Activated T-cell treated with anti-CD3 and anti-CD28 coated beads for 4 hours (primary cell): ENCODE measurements at regions not wholly inside any gene's neighbourhood (a gene's known extent, or its start where the extent isn't known, plus 50 kb on each side); places are given as distances from the start of the nearest gene placed in this dataset.
"Not testable (repeated sequence)": the region's sequence is repeated elsewhere in the genome, so short reads cannot be mapped to it uniquely, and the experiment has no call there.

Experiments used
- DNase-seq: peaks from one replicate; pipeline ENCODE4 v3.0.0-alpha.2; 2020

DNA sequence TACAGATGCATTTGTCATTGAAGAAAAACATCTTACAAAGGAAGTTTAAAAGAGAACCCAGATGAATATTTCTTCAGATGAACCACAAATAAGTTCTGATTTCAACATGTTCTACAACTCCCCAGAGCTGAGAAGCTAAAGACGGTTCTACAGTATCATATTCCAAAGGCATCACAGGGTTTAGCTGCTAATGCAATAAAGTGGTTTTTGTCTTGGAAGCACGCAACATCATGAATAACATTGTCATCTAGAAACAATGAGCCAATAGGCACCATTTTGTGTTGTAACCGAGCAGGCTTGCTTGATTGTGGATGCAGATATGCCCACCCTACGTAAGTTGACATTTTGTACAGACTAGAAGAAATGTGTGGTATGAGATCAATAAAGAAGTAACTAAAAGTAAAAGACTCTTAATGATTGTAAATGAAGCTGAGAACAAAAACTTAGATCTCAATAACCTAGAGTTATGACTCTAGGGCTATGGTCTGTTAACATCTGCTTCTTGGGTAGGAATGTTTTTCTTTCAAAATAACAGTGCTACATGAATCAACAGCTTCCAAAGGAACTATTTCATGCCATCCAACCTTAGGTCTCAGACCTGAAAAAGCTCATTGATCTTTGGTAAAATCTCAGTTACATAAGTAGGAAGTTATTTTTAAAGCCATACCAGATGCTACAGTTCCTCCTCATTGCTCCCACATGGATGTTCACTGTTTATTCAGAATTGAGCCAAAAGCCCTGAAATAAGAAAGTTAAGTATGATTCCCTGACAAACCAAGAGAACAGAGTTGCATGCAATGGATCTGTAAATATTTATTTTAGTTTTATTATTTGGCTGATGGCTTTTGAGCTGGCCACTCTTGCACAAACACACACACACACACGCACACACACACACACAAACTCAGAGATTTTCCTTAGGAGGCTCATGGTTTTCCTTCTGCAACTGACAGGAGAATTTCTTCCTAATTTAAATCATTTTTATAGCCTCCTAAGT, 118.7 kb upstream of the SLCO6A1 start:
- DNase-seq: no peak

DNA sequence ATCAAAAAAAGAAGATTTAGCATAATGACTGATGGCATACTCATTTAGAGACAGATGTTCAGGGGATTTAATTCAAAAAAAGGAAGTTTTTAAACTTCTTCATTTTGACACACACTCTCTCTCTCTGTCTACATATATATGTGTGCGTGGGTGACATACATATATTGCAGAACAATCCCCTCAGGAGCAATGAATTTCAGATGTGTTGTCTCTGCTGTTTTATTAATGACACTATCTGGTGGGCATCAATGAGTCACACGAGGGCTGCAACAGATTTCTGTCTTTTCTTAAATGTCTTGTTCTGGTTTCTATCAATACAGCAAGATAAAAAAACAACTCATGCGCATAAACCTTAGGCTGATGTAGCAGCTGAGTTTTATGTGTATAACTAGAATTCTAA, 123.5 kb upstream of the SLCO6A1 start:
- DNase-seq: no peak

DNA sequence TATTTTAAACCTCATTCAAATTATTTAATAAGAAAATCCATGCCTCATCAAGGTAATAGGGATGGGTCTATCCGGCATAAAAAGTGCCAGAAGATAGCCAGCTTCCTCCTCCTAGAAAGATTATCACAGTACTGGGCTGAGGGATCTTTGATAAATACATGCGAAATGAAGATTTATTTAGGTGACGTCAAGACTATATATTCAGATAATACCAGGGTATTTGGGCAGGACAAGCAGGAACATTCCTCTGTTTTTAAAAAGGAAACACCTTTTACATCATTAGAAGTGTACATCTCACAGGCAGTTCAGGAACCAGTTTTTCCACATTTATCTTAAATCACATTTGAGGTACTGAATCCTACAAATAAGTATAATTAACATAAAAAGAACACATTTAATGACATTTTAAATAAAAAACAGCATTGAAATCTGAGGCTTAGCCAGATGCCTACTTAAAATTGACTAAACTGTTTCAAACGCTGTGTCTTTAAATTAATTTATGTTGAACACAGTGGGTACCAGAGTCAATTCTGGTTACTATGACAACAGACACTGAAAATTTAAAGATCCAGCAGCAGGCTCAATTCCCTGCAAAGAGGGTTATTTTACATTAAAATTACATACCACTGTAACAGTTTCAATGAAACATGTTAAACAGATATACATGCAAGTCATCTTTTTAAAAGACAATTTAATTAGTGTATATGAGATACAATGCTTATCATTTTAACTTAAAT, 124.7 kb upstream of the SLCO6A1 start:
- DNase-seq: no peak

GRCh38 chr5:102624405-102624804, 125.6 kb upstream of the SLCO6A1 start:
- DNase-seq: no peak

DNA sequence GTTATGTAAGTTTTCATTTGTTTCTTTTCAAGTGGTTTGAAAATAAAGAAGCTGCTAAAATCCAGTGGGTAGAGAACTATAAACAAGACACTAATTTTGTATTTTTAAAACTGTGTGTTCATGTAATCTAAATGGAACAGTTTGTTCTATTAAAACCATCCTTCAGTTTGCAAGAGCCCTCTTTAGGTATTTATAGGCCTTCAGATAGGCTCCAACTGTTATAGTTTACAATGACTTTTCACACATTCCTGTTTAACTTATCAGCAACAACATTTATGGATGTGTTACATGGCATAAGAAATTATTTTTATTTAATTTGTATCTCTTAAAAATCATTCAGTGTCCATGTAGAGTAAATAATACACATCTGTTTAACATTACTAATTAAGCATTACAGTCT, 126.7 kb upstream of the SLCO6A1 start:
- DNase-seq: no peak

DNA sequence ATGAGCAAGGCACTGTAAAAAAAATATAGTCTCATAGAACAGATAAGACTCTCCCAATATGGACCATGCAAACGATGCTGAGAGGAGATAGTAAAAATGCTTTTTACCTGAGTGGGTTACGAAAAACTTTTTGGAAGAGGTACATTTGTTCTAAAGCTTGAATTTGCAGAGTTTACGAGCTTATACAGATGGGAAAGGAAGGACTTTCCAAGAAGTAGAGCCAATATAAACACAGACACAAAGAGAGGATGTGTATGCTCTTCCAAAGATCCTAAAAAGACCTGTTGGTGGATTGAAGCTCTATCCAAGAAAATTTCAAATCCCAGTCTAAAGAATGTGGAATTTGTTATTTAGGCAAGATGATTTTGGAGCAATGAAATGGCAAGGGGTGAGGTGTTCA, 127.1 kb upstream of the SLCO6A1 start:
- DNase-seq: no peak

DNA sequence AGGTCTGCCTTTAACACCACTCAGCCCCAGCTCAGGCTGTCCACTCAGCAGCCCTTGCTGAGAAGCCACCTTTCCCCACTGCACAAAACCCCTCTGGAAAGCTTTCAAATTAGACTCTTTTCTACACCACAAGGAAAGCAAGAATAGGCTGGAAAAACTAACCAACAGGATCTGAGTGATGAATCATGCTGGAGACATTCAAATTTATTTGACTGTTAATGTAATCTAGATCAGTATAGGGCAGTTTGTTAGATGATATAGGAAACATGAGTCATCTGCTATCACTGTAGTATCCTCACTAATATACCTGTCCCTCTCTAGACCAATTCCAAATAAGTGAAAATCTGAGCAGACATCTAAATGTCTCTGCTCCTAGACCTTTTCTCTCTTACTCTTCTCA, 127.8 kb upstream of the PAM start:
- no peak for DNase-seq

DNA sequence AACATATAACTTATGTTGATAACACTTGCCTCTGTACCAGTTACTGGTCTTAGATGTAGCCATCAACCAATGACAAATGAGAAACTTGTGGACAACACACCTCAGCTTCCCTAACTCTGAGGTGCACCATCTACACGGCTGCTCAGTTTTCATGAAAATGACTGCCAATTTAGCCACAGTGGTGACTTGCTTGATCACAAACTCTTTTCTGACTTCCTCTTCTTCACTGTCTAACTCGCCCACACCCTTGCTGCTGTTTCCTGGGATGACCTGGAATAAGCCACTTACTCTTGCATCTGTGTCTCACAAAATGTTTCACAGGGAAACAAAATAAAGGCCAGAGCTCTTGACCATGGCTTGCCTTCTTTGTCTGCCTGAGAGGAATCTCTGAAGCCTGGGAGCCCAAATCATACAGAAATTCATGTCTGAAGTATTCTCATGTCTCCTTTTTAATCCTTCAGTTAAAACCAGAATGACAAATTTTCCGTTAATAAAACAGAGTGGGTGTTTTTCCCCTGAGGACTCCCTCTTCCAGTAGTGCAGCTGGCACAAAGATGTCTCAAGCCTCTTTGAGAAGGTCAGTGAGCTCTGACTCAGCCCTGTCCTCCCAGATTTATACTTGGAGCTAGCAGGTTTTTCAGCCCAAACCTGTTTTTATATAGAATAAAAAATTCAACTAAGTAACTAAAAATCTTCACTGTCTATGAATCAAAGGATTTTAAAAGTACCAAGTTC, 126.5 kb upstream of the PAM start:
- no peak for DNase-seq

- DNase-seq: no peak
Observed at GRCh38 chr5:102629827-102630605, 125.1 kb upstream of the PAM start.

DNA sequence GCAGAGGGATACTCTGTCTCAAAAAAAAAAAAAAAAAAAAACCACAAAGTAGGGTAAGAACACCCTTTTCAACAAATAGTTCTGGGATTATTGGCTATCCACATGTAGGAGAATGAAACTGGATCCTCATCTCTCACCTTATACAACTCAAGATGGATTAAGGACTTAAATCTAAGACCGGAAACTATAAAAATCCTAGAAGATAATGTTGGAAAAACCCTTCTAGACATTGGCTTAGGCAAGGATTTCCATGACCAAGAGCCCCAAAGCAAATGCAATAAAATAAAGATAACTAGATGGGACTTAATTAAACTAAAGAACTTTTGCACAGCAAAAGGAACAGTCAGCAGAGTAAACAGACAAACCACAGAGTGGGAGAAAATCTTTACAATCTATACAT, 119.7 kb upstream of the PAM start:
- DNase-seq: not testable (repeated sequence)

- no peak for DNase-seq
Observed at GRCh38 chr5:102638316-102638715, 116.8 kb upstream of the PAM start.

DNA sequence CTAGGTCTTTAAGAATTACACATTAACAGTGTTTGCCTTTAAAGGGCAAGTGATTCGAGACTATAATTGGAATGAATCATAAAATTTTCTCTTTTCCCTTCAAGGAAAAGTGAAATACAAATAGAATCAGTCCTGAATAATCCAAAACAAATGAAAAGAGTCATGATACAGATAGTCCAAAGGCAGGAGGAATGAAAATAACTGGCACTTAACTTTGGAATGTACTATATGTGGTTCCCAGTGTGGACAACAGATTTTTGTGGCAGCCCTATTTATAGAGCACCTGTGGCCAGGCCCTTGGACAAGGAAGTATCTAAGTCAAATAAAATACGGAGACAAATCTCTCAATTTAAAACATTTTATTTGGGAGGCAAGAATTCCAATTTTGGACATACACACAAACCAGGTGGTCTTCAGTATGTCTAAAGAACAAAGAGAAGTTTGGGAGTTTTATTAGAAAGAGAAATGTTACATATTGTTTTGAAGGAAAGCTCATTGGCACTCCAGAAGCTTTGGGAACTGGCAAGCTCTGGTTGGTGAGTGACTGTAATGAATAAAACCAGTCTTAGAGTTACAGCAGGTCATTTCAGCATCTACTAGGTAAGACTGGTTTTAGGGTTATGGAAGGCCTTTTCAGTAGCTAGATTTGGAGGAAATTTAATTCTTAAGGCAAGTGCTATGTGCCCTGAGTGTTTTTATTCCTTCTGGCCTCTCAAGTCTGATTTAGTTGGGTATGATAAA, 116.0 kb upstream of the PAM start:
- no peak for DNase-seq

- no peak for DNase-seq
Observed at GRCh38 chr5:102649731-102650130, 105.4 kb upstream of the PAM start.

DNA sequence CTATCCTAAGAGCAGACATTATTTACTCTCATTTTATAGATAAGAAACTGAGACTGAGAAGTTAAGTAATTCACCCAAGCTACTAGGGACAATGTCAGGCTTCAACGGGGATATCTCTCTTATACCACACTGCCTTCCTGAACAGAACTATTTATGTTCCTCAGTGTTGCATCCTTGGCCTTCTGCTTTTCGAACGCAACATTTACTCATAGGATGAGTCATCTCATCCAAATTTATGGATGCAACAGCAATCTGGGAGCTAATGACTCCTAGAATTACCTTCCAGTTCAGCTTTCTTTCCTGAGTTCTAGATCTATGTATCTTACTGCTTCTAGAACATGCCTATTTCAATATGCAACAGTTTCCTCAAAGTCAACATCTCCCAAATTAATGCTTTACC, 103.6 kb upstream of the PAM start:
- no peak for DNase-seq

GRCh38 chr5:102654559-102655349, 100.4 kb upstream of the PAM start:
- DNase-seq: no peak

DNA sequence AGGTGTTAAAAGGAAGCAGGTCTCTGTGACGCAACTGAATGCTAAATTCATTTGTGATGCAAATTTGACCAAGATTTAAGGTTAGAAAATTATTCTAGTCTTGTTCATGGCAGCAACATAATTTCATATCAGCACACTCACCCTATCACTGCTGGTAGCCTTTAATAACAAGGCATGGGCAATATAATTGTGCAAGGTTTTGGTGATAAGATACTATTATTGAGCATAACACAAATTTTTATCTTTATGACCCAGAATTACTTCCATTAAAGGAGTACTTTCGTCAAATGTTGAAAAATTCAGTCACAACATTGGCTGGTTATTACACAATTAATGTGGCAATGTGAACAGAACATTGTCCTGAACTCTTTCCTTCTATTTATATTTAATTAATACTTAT, 96.0 kb upstream of the PAM start:
- no peak for DNase-seq

- DNase-seq: no peak
Observed at GRCh38 chr5:102660111-102660510, 95.0 kb upstream of the PAM start.

DNA sequence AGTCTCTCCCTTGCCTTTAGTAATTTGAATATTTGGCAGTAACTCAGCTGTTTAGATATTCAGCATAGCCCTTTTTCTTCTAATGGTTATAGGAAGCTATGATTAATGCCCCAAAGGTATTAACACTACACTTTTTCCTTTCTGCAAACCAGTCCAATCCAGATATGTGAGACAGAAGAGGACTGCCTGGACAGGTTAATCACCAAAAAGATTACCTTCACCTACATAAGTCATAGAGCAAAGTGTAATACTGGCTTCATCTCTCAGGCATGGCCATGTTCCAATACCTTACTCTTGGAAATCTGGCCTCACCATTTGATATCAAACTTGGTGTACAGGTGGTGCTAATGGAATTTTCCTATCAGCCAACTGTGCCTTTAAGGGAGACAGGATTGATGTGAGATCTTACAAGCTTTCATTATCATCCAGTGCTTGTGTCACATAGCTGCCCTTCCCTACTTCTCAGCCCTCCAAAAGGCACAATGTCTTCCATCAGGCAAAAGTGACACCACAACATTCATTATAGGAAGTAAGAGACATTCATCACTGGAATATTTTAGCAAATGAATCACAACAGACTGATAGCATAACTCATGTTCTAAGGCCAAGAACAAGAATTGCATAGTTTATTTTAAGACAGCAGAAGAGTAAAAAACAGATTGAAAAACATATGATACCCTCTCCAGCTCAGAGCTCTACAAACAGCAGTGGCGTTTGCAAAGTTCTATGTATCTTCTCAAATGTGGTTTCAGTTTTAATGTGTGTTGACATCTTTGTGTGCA, 91.2 kb upstream of the PAM start:
- no peak for DNase-seq

GRCh38 chr5:102664616-102665335, 90.3 kb upstream of the PAM start:
- no peak for DNase-seq
